Uterus (tissue), 3 donors: ENCODE measurements at regions not wholly inside any gene's neighbourhood (a gene's known extent, or its start where the extent isn't known, plus 50 kb on each side); places are given as distances from the start of the nearest gene placed in this dataset.
"Not testable (repeated sequence)": the region's sequence is repeated elsewhere in the genome, so short reads cannot be mapped to it uniquely, and the experiment has no call there.

Experiments
- DNase-seq, 2 donors: peaks; one replicate each; pipeline ENCODE4 v3.0.0-alpha.2; 2019 to 2020
- H3K27ac ChIP-seq, 2 donors: fragments of 200-600 bp; sonication (generic); 1 replicate in 1 of 2; 2 replicates in 1 of 2; pipeline ENCODE4 v1.5.1; 2016 to 2018
- H3K27me3 ChIP-seq, 2 donors: fragments of 200-600 bp; sonication (generic); one replicate each; pipeline ENCODE4 v1.5.1; 2018 to 2019; ENCODE audit warnings: control low read depth in 1 of 2
- H3K36me3 ChIP-seq, 2 donors: fragments of 200-600 bp; sonication (generic); one replicate each; pipeline ENCODE4 v1.5.1; 2019; ENCODE audit warnings: control low read depth in 1 of 2
- H3K4me1 ChIP-seq, 2 donors: fragments of 200-600 bp; sonication (generic); one replicate each; pipeline ENCODE4 v1.5.1; 2018 to 2019; ENCODE audit warnings: control low read depth in 1 of 2
- H3K4me3 ChIP-seq, 2 donors: fragments of 200-600 bp; sonication (generic); 1 replicate in 1 of 2; 2 replicates in 1 of 2; pipeline ENCODE4 v1.5.1; 2018 to 2019; ENCODE audit warnings: mild to moderate bottlenecking in 1 of 2
- H3K9me3 ChIP-seq, 2 donors: fragments of 200-600 bp; sonication (generic); one replicate each; pipeline ENCODE4 v1.5.1; 2019; ENCODE audit warnings: control low read depth in 1 of 2
- POLR2A ChIP-seq, 2 donors: fragments of 450-650 bp; IDR thresholded peaks; one replicate each; pipeline ENCODE4 v1.6.1; 2016; ENCODE audit warnings: antibody characterized with exemption in 2 of 2, mild to moderate bottlenecking in 1 of 2, moderate library complexity in 1 of 2
- intact Hi-C: fragments of 100-400 bp; cut with DNase I; formaldehyde crosslinking; loops from one replicate; pipeline ENCODE4 v1.15.1; 2023; ENCODE audit warnings: low total_unique reads
- TF ChIP-seq, protein P1 (sequence below), 4 experiments: fragments of 200-600 bp in 2 of 4; fragments of 450-650 bp in 2 of 4; sonication (generic) in 2 of 4; IDR thresholded peaks; one replicate each; pipeline ENCODE4 v1.5.1; 2016 to 2019; ENCODE audit warnings: antibody characterized with exemption in 4 of 4, mild to moderate bottlenecking in 2 of 4, moderate library complexity in 1 of 4
- donor health status: DM: yes; HTN: yes; CAD: no.

DNA sequence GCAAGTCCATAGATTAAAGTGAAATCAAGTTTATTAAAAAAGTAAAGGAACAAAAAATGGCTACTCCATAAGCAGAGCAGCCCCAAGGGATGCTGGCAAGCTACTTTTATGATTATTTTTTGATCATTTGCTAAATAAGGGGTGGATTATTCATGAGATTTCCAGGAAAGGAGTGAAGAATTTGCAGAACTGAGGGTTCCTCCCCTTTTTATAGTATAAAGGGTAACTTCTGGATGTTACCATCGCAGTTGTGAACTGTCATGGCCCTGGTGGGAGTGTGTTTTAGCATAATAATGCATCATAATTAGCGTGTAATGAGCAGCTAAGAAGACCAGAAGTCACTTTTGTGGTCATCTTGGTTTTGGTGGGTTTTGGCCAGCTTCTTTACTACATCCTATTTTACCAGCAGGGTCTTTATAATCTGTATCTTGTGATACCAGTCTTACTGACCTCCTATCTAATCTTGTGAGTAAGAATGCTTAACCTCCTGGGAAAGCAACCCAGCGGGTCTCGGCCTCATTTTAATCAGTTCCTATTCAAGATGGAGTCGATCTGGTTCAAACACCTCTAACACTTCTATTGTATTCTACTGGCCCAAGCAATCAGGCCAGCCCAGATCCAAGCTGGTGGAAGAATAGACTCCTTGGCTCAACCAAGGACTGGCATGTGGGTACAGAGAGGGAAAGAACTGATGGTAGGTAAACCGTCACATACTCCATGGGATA lies 87.9 kb upstream of the NPSR1 start:
- TF ChIP-seq POLR2A (IDR thresholded peaks at IDR 0.05) = no peak
- TF ChIP-seq, protein P1, sequence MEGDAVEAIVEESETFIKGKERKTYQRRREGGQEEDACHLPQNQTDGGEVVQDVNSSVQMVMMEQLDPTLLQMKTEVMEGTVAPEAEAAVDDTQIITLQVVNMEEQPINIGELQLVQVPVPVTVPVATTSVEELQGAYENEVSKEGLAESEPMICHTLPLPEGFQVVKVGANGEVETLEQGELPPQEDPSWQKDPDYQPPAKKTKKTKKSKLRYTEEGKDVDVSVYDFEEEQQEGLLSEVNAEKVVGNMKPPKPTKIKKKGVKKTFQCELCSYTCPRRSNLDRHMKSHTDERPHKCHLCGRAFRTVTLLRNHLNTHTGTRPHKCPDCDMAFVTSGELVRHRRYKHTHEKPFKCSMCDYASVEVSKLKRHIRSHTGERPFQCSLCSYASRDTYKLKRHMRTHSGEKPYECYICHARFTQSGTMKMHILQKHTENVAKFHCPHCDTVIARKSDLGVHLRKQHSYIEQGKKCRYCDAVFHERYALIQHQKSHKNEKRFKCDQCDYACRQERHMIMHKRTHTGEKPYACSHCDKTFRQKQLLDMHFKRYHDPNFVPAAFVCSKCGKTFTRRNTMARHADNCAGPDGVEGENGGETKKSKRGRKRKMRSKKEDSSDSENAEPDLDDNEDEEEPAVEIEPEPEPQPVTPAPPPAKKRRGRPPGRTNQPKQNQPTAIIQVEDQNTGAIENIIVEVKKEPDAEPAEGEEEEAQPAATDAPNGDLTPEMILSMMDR (IDR thresholded peaks at IDR 0.05) = no peak
- Histone ChIP-seq H3K4me3 (no peak overlapping the region), H3K27me3 (no peaks in the 10 kb centered on the region), H3K36me3 (no peaks in the 10 kb centered on the region), H3K4me1 (no peaks in the 10 kb centered on the region), H3K9me3 (no peaks in the 10 kb centered on the region), H3K27ac (no peak overlapping the region)
- no peak for DNase-seq
- intact Hi-C loops = no loop called here

DNA sequence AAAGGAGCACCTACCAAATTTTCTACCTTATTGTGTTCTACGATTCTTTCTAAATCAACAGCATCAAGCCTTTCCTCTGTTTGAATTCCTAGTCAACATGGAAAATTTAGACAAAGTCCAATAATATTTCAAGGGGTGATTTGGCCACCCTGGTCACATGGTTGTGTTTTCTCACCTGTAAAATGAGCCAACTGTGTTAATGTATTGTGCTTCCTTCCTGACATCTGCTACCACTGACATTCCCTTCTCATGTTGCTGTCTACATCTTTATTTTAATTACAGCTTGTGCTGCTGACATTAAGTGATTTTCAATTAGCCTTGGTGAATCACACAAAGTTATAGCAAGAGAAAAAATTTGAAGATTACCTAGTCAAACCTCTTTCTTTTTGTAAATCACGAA lies 83.0 kb upstream of the NPSR1 start:
- intact Hi-C loops = no loop called here
- H3K4me1 ChIP-seq = no peaks in the 10 kb centered on the region
- no peaks in the 10 kb centered on the region for H3K27me3 ChIP-seq
- DNase-seq = no peak
- no peaks in the 10 kb centered on the region for H3K36me3 ChIP-seq
- H3K27ac ChIP-seq = no peak overlapping the region
- no peak overlapping the region for H3K4me3 ChIP-seq
- TF ChIP-seq POLR2A (IDR thresholded peaks at IDR 0.05) = no peak
- TF ChIP-seq, protein P1 (IDR thresholded peaks at IDR 0.05) = no peak
- H3K9me3 ChIP-seq = no peaks in the 10 kb centered on the region

DNA sequence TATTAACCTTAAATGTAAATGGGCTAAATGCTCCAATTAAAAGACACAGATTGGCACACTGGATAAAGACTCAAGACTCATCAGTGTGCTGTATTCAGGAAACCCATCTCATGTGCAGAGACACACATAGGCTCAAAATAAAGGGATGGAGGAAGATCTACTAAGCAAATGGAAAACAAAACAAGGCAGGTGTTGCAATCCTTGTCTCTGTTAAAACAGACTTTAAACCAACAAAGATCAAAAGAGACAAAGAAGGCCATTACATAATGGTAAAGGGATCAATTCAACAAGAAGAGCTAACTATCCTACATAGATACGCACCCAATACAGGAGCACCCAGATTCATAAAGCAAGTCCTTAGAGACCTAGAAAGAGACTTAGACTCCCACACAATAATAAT lies 80.1 kb upstream of the NPSR1 start:
- intact Hi-C loops, H3K27ac ChIP-seq, H3K4me3 ChIP-seq, H3K27me3 ChIP-seq, H3K4me1 ChIP-seq, H3K9me3 ChIP-seq, H3K36me3 ChIP-seq, DNase-seq: not testable (repeated sequence)

DNA sequence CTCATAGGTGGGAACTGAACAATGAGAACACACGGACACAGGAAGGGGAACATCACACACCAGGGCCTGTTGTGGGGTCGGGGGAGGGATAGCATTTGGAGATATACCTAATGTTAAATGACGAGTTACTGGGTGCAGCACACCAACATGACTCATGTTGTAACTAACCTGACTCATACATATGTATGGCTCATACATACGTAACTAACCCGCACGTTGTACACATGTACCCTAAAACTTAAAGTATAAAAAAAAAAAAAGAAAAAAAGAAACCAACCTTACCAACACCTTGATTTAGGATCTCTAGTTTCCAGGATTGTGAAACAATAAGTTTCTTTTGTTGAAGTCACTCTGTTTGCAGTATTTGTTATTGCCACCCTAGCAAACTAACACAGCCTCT lies 76.3 kb upstream of the NPSR1 start:
- H3K4me1 ChIP-seq, H3K9me3 ChIP-seq, intact Hi-C loops, H3K27me3 ChIP-seq, H3K4me3 ChIP-seq, H3K27ac ChIP-seq, DNase-seq, H3K36me3 ChIP-seq: not testable (repeated sequence)

DNA sequence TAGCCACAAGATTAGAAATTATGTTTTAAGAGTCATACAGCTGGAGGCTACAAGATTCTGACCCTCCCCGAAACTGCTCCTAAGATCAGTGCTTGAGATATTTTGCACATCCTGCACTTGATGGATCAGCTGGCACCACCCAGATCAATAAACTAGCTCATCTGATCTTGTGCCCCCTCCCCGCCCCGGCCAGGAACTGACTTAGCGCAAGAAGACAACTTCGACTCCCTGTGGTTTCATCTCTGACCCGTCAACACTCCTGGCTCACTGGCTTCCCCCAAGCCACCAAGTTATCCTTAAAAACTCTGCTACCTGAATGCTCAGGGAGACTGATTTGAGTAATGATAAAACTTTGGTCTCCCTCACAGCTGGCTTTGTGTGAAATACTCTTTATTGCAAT lies 73.5 kb upstream of the NPSR1 start:
- TF ChIP-seq, protein P1 (IDR thresholded peaks at IDR 0.05) = no peak
- TF ChIP-seq POLR2A (IDR thresholded peaks at IDR 0.05) = no peak
- H3K27ac ChIP-seq = no peak overlapping the region
- no peaks in the 10 kb centered on the region for H3K9me3 ChIP-seq
- no peaks in the 10 kb centered on the region for H3K36me3 ChIP-seq
- no peaks in the 10 kb centered on the region for H3K4me1 ChIP-seq
- DNase-seq = no peak
- intact Hi-C loops = no loop called here
- no peaks in the 10 kb centered on the region for H3K27me3 ChIP-seq
- H3K4me3 ChIP-seq = no peak overlapping the region

DNA sequence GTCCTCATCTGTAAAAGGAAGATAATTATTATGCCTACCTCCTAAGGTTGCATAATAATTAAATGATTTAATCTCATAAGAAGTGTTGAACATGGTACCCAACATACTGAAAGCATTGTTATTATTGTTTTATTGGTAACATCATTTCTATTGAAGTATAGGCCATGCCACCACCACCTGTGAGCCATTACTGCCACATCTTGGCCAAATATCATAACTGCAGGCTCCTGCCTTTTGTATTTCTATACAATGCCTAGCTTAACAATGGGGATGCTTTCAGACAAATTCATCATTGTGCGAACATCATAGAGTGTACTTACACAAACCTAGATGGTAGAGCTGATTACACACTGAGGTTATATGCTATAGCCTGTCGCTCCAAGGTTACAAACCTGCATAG lies 61.1 kb upstream of the NPSR1 start:
- DNase-seq = no peak
- intact Hi-C loops = no loop called here
- Histone ChIP-seq H3K4me1 (no peaks in the 10 kb centered on the region), H3K9me3 (no peaks in the 10 kb centered on the region), H3K27me3 (no peaks in the 10 kb centered on the region), H3K4me3 (no peak overlapping the region), H3K27ac (no peak overlapping the region), H3K36me3 (no peaks in the 10 kb centered on the region)
- no peak for TF ChIP-seq POLR2A (IDR thresholded peaks at IDR 0.05)
- TF ChIP-seq, protein P1 (IDR thresholded peaks at IDR 0.05) = no peak
